Gastroesophageal sphincter (tissue), 3 donors: ENCODE measurements at regions not wholly inside any gene's neighbourhood (a gene's known extent, or its start where the extent isn't known, plus 50 kb on each side); places are given as distances from the start of the nearest gene placed in this dataset.

Source experiments
- CTCF ChIP-seq, 4 experiments: fragments of 200-600 bp in 2 of 4; fragments of 450-650 bp in 2 of 4; sonication (generic) in 1 of 4; IDR thresholded peaks; one replicate each; pipeline ENCODE4 v1.5.1; 2017 to 2019; ENCODE audit warnings: antibody characterized with exemption in 4 of 4, mild to moderate bottlenecking in 2 of 4, moderate library complexity in 2 of 4
- EP300 ChIP-seq: sonication (generic); formaldehyde crosslinking; IDR thresholded peaks from one replicate; pipeline ENCODE4 v1.6.1; 2017; ENCODE audit warnings: antibody characterized with exemption, mild to moderate bottlenecking
- POLR2A ChIP-seq, 2 donors: fragments of 450-650 bp; IDR thresholded peaks; one replicate each; pipeline ENCODE4 v1.6.1; 2017; ENCODE audit warnings: antibody characterized with exemption in 2 of 2, mild to moderate bottlenecking in 2 of 2, moderate library complexity in 1 of 2

- TF ChIP-seq CTCF (IDR thresholded peaks at IDR 0.05) (no peak), EP300 (no peak), POLR2A (IDR thresholded peaks at IDR 0.05) (no peak)
These were observed 94.4 kb upstream of the HABP2 start for GRCh38 chr10:113458451-113458850.
